ENCODE measurements at regions not wholly inside any gene's neighbourhood (a gene's known extent, or its start where the extent isn't known, plus 50 kb on each side); places are given as distances from the start of the nearest gene placed in this dataset.
"Not testable (repeated sequence)": the region's sequence is repeated elsewhere in the genome, so short reads cannot be mapped to it uniquely, and the experiment has no call there.

DNA sequence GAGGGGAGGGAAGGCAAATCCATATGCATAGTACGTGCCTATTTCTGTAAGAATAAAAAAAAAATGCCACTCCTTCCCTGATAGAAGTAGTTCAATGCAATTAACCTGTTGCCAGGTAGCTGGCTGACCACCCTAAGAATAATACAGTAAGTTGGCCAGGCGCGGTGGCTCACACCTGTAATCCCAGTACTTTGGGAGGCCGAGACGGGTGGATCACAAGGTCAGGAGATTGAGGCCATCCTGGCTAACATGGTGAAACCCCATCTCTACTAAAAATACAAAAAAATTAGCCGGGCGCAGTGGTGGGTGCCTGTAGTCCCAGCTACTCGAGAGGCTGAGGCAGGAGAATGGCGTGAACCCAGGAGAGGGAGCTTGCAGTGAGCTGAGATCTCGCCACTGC is 510.3 kb downstream of the PRDM9 start:
- TF ChIP-seq, protein P1, sequence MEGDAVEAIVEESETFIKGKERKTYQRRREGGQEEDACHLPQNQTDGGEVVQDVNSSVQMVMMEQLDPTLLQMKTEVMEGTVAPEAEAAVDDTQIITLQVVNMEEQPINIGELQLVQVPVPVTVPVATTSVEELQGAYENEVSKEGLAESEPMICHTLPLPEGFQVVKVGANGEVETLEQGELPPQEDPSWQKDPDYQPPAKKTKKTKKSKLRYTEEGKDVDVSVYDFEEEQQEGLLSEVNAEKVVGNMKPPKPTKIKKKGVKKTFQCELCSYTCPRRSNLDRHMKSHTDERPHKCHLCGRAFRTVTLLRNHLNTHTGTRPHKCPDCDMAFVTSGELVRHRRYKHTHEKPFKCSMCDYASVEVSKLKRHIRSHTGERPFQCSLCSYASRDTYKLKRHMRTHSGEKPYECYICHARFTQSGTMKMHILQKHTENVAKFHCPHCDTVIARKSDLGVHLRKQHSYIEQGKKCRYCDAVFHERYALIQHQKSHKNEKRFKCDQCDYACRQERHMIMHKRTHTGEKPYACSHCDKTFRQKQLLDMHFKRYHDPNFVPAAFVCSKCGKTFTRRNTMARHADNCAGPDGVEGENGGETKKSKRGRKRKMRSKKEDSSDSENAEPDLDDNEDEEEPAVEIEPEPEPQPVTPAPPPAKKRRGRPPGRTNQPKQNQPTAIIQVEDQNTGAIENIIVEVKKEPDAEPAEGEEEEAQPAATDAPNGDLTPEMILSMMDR (IDR thresholded peaks at IDR 0.05) = not testable (repeated sequence)
- TF ChIP-seq POLR2A, POLR2AphosphoS5 (IDR thresholded peaks at IDR 0.05): not testable (repeated sequence)
